Liver (tissue), 7 donors: ENCODE measurements at regions not wholly inside any gene's neighbourhood (a gene's known extent, or its start where the extent isn't known, plus 50 kb on each side); places are given as distances from the start of the nearest gene placed in this dataset.

Experiments used
- DNase-seq: peaks from one replicate; pipeline ENCODE4 v3.0.0-alpha.2; 2017; ENCODE audit warnings: low spot score
- H3K27ac ChIP-seq, 2 donors: one replicate each; pipeline ENCODE4 v1.7.0; 2013; ENCODE audit warnings: inconsistent platforms in 2 of 2, low read length in 2 of 2, control low read depth in 1 of 2, low read depth in 1 of 2, mild to moderate bottlenecking in 1 of 2
- H3K27me3 ChIP-seq, 4 donors: one replicate each; pipeline versions ENCODE4 v1.6.1 to v1.7.0; 2013; ENCODE audit warnings: low read length in 3 of 4, inconsistent platforms in 1 of 4, mild to moderate bottlenecking in 1 of 4, moderate library complexity in 1 of 4; ENCODE audit not compliant: control insufficient read depth in 4 of 4, insufficient read depth in 4 of 4
- H3K36me3 ChIP-seq, 4 donors: one replicate each; pipeline versions ENCODE4 v1.6.1 to v1.7.0; 2013; ENCODE audit warnings: low read length in 3 of 4, mild to moderate bottlenecking in 3 of 4, low read depth in 1 of 4, moderate library complexity in 1 of 4; ENCODE audit not compliant: control insufficient read depth in 4 of 4, insufficient read depth in 3 of 4
- H3K4me1 ChIP-seq, 4 donors: one replicate each; pipeline versions ENCODE4 v1.6.1 to v1.7.0; 2013; ENCODE audit warnings: low read length in 3 of 4, mild to moderate bottlenecking in 3 of 4, moderate library complexity in 1 of 4; ENCODE audit not compliant: control insufficient read depth in 4 of 4, insufficient read depth in 4 of 4
- H3K4me3 ChIP-seq, 3 donors: one replicate each; pipeline versions ENCODE4 v1.6.1 to v1.7.0; 2013; ENCODE audit warnings: low read length in 3 of 3, control low read depth in 1 of 3, low read depth in 1 of 3, mild to moderate bottlenecking in 1 of 3
- H3K9ac ChIP-seq, 2 donors: one replicate each; pipeline ENCODE4 v1.7.0; 2013; ENCODE audit warnings: low read length in 2 of 2, mild to moderate bottlenecking in 2 of 2, moderate library complexity in 2 of 2, control low read depth in 1 of 2, low read depth in 1 of 2
- H3K9me3 ChIP-seq, 4 donors: one replicate each; pipeline versions ENCODE4 v1.6.1 to v1.7.0; 2013; ENCODE audit warnings: low read length in 3 of 4; ENCODE audit not compliant: control insufficient read depth in 4 of 4
- EGR1 ChIP-seq, 2 donors: IDR thresholded peaks; 2 replicates each; pipeline ENCODE4 v1.6.1; 2016 to 2018; ENCODE audit warnings: antibody characterized with exemption in 2 of 2, low read depth in 2 of 2
- FOXA1 ChIP-seq: IDR thresholded peaks from 2 replicates; pipeline ENCODE4 v1.6.1; 2016; ENCODE audit warnings: antibody characterized with exemption
- FOXA2 ChIP-seq: IDR thresholded peaks from 2 replicates; pipeline ENCODE4 v1.6.1; 2016; ENCODE audit warnings: antibody characterized with exemption
- GABPA ChIP-seq, 2 donors: IDR thresholded peaks in 1 of 2; conservative IDR thresholded peaks in 1 of 2; 2 replicates each; pipeline ENCODE4 v1.6.1; 2016; ENCODE audit warnings: antibody characterized with exemption in 2 of 2, mild to moderate bottlenecking in 1 of 2, moderate library complexity in 1 of 2
- HNF4A ChIP-seq, 2 donors: conservative IDR thresholded peaks; 2 replicates each; pipeline ENCODE4 v1.6.1; 2016; ENCODE audit warnings: antibody characterized with exemption in 2 of 2, mild to moderate bottlenecking in 2 of 2
- HNF4G ChIP-seq: IDR thresholded peaks from 2 replicates; pipeline ENCODE4 v1.6.1; 2016; ENCODE audit warnings: antibody characterized with exemption
- JUND ChIP-seq, 2 donors: IDR thresholded peaks; 2 replicates each; pipeline ENCODE4 v1.6.1; 2016; ENCODE audit warnings: antibody characterized with exemption in 2 of 2
- NR2F2 ChIP-seq: IDR thresholded peaks from 2 replicates; pipeline ENCODE4 v1.6.1; 2016; ENCODE audit warnings: antibody characterized with exemption
- RAD21 ChIP-seq, 2 donors: IDR thresholded peaks; 2 replicates each; pipeline ENCODE4 v1.6.1; 2016; ENCODE audit warnings: antibody characterized with exemption in 2 of 2, mild to moderate bottlenecking in 2 of 2
- REST ChIP-seq: IDR thresholded peaks from 2 replicates; pipeline ENCODE4 v1.6.1; 2016; ENCODE audit warnings: antibody characterized with exemption, mild to moderate bottlenecking
- RXRA ChIP-seq, 2 donors: IDR thresholded peaks; 2 replicates each; pipeline ENCODE4 v1.6.1; 2017 to 2018; ENCODE audit warnings: antibody characterized with exemption in 2 of 2, mild to moderate bottlenecking in 1 of 2
- SP1 ChIP-seq: IDR thresholded peaks from 2 replicates; pipeline ENCODE4 v1.6.1; 2018; ENCODE audit warnings: antibody characterized with exemption, mild to moderate bottlenecking
- TAF1 ChIP-seq: conservative IDR thresholded peaks from 2 replicates; pipeline ENCODE4 v1.6.1; 2016; ENCODE audit warnings: antibody characterized with exemption, mild to moderate bottlenecking
- YY1 ChIP-seq: IDR thresholded peaks from 2 replicates; pipeline ENCODE4 v1.6.1; 2016; ENCODE audit warnings: antibody characterized with exemption, mild to moderate bottlenecking
- WGBS: extraction: QIAGEN DNeasy Blood & Tissue Kit; methylation state at CpG from one replicate; pipeline ENCODE4 v1.1.7; 2013; 5-methylcytosine and 5-hydroxymethylcytosine counted together
- TF ChIP-seq, protein P1 (sequence below): IDR thresholded peaks from 2 replicates; pipeline ENCODE4 v1.6.1; 2016; ENCODE audit warnings: antibody characterized with exemption
- TF ChIP-seq, protein P2 (sequence below): IDR thresholded peaks from 2 replicates; pipeline ENCODE4 v1.6.1; 2016; ENCODE audit warnings: antibody characterized with exemption
- TF ChIP-seq, protein P3 (sequence below): IDR thresholded peaks from 2 replicates; pipeline ENCODE4 v1.6.1; 2016; ENCODE audit warnings: antibody characterized with exemption
- donor health status: healthy.
- donor health status: healthy.
- donor health status: healthy.
- donor health status: healthy.

- no peaks in the 10 kb centered on the region for H3K4me1 ChIP-seq
- TF ChIP-seq, protein P1, sequence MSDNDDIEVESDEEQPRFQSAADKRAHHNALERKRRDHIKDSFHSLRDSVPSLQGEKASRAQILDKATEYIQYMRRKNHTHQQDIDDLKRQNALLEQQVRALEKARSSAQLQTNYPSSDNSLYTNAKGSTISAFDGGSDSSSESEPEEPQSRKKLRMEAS: no peak
- no peak for TF ChIP-seq EGR1 (IDR thresholded peaks at IDR 0.05; ENCODE audit: low read depth in 2 of 2)
- TF ChIP-seq REST: no peak
- no peak for TF ChIP-seq SP1
- TF ChIP-seq FOXA2: no peak
- no peak for TF ChIP-seq GABPA (IDR thresholded peaks at IDR 0.05 in 1 of 2, conservative IDR thresholded peaks at IDR 0.05 in 1 of 2)
- TF ChIP-seq, protein P2, sequence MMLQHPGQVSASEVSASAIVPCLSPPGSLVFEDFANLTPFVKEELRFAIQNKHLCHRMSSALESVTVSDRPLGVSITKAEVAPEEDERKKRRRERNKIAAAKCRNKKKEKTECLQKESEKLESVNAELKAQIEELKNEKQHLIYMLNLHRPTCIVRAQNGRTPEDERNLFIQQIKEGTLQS: no peak
- TF ChIP-seq TAF1: no peak
- no peak for TF ChIP-seq RXRA (IDR thresholded peaks at IDR 0.05)
- 93% methylated on average over 3 of the region's 3 CpGs for WGBS
- H3K9me3 ChIP-seq: no peaks in the 10 kb centered on the region
- H3K27me3 ChIP-seq: no peaks in the 10 kb centered on the region
- H3K9ac ChIP-seq: no peak overlapping the region
- H3K4me3 ChIP-seq: no peak overlapping the region
- no peak overlapping the region for H3K27ac ChIP-seq
- DNase-seq: no peak
- H3K36me3 ChIP-seq: peaks cover 0 to 2% (median 0%) of the 10 kb centered on the region in 4 donors
Observed at GRCh38 chr9:22650145-22650544, 203.5 kb downstream of the DMRTA1 start.

- TF ChIP-seq FOXA2: no peak
- TF ChIP-seq RAD21 (IDR thresholded peaks at IDR 0.05): no peak
- no peak for TF ChIP-seq EGR1 (IDR thresholded peaks at IDR 0.05; ENCODE audit: low read depth in 2 of 2)
- TF ChIP-seq, protein P1: no peak
- no peak for TF ChIP-seq HNF4A (conservative IDR thresholded peaks at IDR 0.05)
- no peak for TF ChIP-seq RXRA (IDR thresholded peaks at IDR 0.05)
- no peak for TF ChIP-seq TAF1
- TF ChIP-seq HNF4G: no peak
- no peak for TF ChIP-seq JUND (IDR thresholded peaks at IDR 0.05)
- TF ChIP-seq FOXA1: no peak
- TF ChIP-seq YY1: no peak
- no peak for TF ChIP-seq SP1
- TF ChIP-seq NR2F2: no peak
- TF ChIP-seq GABPA (IDR thresholded peaks at IDR 0.05 in 1 of 2, conservative IDR thresholded peaks at IDR 0.05 in 1 of 2): no peak
- TF ChIP-seq, protein P3, sequence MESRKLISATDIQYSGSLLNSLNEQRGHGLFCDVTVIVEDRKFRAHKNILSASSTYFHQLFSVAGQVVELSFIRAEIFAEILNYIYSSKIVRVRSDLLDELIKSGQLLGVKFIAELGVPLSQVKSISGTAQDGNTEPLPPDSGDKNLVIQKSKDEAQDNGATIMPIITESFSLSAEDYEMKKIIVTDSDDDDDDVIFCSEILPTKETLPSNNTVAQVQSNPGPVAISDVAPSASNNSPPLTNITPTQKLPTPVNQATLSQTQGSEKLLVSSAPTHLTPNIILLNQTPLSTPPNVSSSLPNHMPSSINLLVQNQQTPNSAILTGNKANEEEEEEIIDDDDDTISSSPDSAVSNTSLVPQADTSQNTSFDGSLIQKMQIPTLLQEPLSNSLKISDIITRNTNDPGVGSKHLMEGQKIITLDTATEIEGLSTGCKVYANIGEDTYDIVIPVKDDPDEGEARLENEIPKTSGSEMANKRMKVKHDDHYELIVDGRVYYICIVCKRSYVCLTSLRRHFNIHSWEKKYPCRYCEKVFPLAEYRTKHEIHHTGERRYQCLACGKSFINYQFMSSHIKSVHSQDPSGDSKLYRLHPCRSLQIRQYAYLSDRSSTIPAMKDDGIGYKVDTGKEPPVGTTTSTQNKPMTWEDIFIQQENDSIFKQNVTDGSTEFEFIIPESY: no peak
- no peaks in the 10 kb centered on the region for H3K27me3 ChIP-seq
- no peak overlapping the region for H3K27ac ChIP-seq
- DNase-seq: no peak
- no peaks in the 10 kb centered on the region for H3K4me1 ChIP-seq
- H3K36me3 ChIP-seq: peaks cover 0 to 2% (median 0%) of the 10 kb centered on the region in 4 donors
- H3K9me3 ChIP-seq: no peaks in the 10 kb centered on the region
- no peak overlapping the region for H3K4me3 ChIP-seq
- no peak overlapping the region for H3K9ac ChIP-seq
Observed at GRCh38 chr9:22650946-22651345, 204.3 kb downstream of the DMRTA1 start.
